ENCODE measurements at regions not wholly inside any gene's neighbourhood (a gene's known extent, or its start where the extent isn't known, plus 50 kb on each side); places are given as distances from the start of the nearest gene placed in this dataset.

- no peak overlapping the region for H3K4me3 ChIP-seq (replicated peaks; ENCODE audit: low read depth, low read length)
- DNase-seq (ENCODE audit: low read depth): no peak
- no peak for TF ChIP-seq CTCF (IDR thresholded peaks at IDR 0.05; ENCODE audit: low read length, missing control alignments)
Observed at GRCh38 chr6:97663252-97663651, 380.2 kb upstream of the MMS22L start.

GRCh38 chr6:97665446-97665845, 382.4 kb upstream of the MMS22L start:
- DNase-seq (ENCODE audit: low read depth): no peak
- H3K4me3 ChIP-seq (replicated peaks; ENCODE audit: low read depth, low read length): no peak overlapping the region
- TF ChIP-seq CTCF (IDR thresholded peaks at IDR 0.05; ENCODE audit: low read length, missing control alignments): no peak

GRCh38 chr6:97666889-97667288, 383.9 kb upstream of the MMS22L start:
- no peak for DNase-seq (ENCODE audit: low read depth)
- H3K4me3 ChIP-seq (replicated peaks; ENCODE audit: low read depth, low read length): no peak overlapping the region
- TF ChIP-seq CTCF (IDR thresholded peaks at IDR 0.05; ENCODE audit: low read length, missing control alignments): no peak

- no peak for DNase-seq (ENCODE audit: low read depth)
- TF ChIP-seq CTCF (IDR thresholded peaks at IDR 0.05; ENCODE audit: low read length, missing control alignments): no peak
- H3K4me3 ChIP-seq (replicated peaks; ENCODE audit: low read depth, low read length): no peak overlapping the region
Observed at GRCh38 chr6:97668716-97669115, 385.7 kb upstream of the MMS22L start.

- DNase-seq (ENCODE audit: low read depth): no peak
- TF ChIP-seq CTCF (IDR thresholded peaks at IDR 0.05; ENCODE audit: low read length, missing control alignments): no peak
- H3K4me3 ChIP-seq (replicated peaks; ENCODE audit: low read depth, low read length): peak overlapping the region; percentile 5
Observed at GRCh38 chr6:97669191-97670031, 386.4 kb upstream of the MMS22L start.

GRCh38 chr6:97674802-97675201, 391.8 kb upstream of the MMS22L start:
- no peak overlapping the region for H3K4me3 ChIP-seq (replicated peaks; ENCODE audit: low read depth, low read length)
- TF ChIP-seq CTCF (IDR thresholded peaks at IDR 0.05; ENCODE audit: low read length, missing control alignments): no peak
- DNase-seq (ENCODE audit: low read depth): peak; percentile 3

- DNase-seq (ENCODE audit: low read depth): no peak
- no peak for TF ChIP-seq CTCF (IDR thresholded peaks at IDR 0.05; ENCODE audit: low read length, missing control alignments)
- H3K4me3 ChIP-seq (replicated peaks; ENCODE audit: low read depth, low read length): no peak overlapping the region
Observed at GRCh38 chr6:97677626-97678025, 394.6 kb upstream of the MMS22L start.
